HG02759 (cell line): ENCODE measurements at regions not wholly inside any gene's neighbourhood (a gene's known extent, or its start where the extent isn't known, plus 50 kb on each side); places are given as distances from the start of the nearest gene placed in this dataset.

Experiments
- ATAC-seq: cut with Tn5 transposase; IDR thresholded peaks from one replicate; pipeline ENCODE4 v1.9.1; 2021; ENCODE audit warnings: mild to moderate bottlenecking, moderate library complexity; ENCODE audit not compliant: unreplicated experiment

DNA sequence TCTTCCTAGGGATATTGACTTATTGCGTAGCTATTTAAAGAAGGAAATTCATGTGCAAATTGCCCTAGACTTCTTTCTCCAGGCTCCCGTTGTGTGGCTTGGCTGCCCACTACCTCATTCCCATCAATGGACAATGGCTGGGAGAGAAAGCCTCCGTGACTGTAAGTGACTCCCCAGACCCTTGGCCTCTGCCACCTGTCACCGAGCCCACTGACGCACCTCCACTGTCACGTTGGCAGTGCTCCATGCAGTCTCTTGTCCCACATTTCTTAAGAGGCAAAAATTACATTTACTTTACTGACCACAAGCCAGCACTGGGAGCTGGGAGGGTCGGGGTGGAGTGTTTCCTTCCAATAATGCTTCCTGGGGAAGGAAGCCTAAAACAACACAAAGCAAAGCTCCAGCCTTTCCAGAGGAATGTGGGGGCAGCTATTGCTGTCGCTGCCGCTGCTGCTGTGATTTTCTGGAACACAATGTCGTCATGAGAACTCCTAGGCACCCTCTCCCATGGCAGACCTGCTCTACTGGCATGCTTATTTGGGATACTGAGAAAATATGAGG is 89.7 kb upstream of the STEAP1B start:
- no peak for ATAC-seq

- no peak for ATAC-seq
These were observed 88.4 kb upstream of the STEAP1B start for GRCh38 chr7:22588351-22588750.

GRCh38 chr7:22587322-22587721 is 87.3 kb upstream of the STEAP1B start:
- no peak for ATAC-seq

DNA sequence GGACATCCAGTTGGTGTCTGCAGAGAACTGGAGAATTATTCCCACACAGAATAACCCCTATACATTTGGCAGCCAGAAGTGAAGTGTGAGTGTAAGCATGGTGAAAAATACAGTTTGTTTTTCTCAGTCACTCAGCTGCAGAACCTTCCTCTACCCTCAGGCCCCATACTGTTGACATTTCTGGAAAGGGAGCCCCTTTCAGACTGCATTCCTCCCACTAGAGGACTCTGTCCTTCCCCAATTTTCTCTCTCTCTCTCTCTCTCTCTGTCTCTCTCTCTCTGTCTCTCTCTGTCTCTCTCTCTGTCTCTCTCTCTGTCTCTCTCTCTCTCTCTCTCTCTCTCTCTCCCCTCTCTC is 86.8 kb upstream of the STEAP1B start:
- no peak for ATAC-seq

GRCh38 chr7:22586101-22586785 is 86.3 kb upstream of the STEAP1B start:
- ATAC-seq, result no peak

GRCh38 chr7:22584179-22584578 is 84.2 kb upstream of the STEAP1B start:
- ATAC-seq, result no peak

DNA sequence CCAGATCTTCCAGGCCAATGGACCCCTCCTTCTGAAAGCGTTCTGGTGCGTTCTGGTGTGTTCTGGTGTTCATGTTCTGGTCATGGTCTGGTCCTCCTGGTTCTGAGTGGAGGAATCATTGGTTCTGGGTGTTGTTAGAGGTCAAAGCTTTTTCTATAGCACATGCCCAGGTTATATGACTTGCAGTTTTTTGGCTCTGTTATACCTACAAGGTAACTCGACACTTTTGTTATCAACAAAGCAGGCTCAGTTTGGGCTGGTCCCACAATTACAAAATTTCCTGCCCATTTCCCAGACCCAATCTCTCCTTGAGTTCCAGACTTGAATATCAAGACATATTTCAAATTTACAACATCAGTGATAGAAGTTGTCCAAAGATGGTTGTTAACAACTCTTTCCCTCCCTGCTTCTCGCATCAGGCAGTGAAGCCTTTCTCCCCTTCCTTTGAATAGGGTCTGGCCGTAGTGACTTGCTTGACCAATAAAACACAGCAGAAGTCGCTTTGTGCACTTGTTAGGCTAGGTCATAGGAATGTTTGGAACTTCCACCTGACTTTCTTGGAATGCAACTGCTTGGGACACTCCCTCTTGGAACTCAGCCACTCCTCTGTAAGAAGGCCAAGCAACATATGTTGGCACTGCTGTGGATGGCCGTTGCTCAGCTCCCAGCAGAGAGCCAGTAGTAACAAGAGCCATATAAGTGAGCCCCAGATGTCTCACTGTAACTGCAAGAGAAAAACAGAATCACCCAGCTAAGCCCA is 83.1 kb upstream of the STEAP1B start:
- ATAC-seq, result no peak

- no peak for ATAC-seq
These were observed 81.1 kb upstream of the STEAP1B start for GRCh38 chr7:22581099-22581498.

DNA sequence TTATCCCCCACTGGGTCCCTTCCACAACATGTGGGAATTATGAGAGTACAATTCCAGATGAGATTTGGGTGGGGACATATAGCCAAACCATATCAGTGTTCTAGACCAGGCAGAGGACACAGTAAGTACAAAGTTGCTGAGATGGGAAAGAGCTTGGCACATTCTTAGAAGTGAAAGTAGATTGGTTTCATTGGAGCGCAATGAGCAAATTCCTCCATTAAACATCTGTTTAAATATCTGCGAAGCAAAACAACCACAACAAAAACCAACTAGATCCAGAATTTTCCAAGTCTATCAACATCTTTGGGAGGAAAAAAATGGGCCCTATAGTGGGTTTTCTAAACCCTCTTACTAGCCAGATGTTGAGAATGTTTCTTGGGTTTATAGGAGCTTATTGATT is 80.0 kb upstream of the STEAP1B start:
- ATAC-seq, result no peak

GRCh38 chr7:22578007-22578733 is 78.2 kb upstream of the STEAP1B start:
- ATAC-seq, result no peak

GRCh38 chr7:22577470-22578001 is 77.5 kb upstream of the STEAP1B start:
- no peak for ATAC-seq

- ATAC-seq, result no peak
These were observed 76.9 kb upstream of the STEAP1B start for GRCh38 chr7:22576612-22577469.

- ATAC-seq, result no peak
These were observed 74.9 kb upstream of the STEAP1B start for GRCh38 chr7:22574754-22575520.

DNA sequence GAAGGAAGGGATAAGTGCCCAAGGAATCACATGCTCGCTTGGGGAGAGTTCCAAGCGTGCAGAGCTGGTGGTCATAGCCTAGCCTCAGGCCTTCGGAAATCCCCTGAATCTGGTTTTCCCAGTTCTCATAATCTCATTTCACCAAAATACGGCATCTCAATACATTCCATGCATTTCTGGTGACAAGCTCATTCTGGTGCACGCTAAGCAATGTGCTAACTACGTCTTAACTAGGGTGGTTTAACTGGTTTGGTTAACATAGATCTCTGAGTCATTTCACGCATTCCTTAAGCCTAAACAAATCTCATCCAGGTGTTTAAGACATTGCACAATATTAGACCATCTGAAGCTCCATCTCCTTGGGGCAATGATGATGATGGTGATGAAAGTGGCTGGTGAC is 72.9 kb upstream of the STEAP1B start:
- ATAC-seq, result no peak

DNA sequence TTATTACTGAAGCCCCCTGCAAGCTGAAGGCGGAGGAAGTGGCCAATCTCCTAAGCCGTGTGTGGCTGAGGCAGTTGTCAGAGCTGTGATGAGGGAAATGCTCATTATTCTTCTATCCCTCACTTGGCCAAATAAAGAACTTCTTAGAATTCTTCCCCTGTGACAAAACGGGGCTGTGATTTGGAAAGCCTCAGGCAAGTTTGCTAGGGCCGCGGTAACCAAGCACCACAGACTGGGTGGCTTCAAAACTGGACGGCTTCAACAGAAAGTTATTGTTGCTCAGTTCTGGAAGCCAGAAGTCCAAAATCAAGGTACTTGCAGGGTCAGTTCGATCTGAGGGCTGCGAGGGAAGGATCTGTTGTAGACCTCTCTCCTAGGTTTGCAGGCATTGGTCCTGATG is 72.3 kb upstream of the STEAP1B start:
- ATAC-seq, result no peak

- ATAC-seq, result no peak
These were observed 71.8 kb upstream of the STEAP1B start for GRCh38 chr7:22571766-22572165.

DNA sequence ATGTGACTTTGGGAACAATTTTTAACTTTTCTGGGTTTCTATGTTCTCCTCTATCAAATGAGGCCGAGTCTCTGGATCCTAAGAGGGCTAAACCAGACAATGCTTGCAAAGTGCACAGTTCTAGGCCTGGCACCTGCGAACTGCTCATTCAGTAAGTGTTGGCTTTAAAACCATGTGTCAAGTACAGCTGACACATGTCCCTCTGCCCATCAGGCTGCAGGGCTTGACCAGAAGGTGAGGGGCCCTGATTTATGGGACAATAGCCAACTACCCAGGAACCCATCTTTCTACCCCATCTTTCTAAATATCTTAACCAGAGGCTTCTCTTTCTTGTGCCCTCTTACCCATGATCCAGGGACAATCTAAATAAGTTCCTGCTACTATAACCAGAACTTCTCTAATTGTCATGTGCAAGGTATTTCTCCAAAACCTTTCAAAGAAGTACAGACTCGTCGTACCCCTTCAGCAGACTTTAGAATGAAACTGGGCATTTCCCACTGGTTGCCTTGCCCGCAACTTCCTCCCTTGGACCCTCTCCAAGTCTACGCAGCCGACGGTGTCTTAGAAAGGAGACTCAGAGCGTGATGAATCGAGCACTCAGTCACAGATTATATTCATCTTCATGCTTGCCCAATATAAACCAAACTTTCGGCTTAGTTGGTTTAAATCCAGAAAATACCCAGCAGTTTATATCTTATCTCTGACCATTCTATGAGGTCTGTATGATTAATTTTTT is 69.8 kb upstream of the STEAP1B start:
- no peak for ATAC-seq

DNA sequence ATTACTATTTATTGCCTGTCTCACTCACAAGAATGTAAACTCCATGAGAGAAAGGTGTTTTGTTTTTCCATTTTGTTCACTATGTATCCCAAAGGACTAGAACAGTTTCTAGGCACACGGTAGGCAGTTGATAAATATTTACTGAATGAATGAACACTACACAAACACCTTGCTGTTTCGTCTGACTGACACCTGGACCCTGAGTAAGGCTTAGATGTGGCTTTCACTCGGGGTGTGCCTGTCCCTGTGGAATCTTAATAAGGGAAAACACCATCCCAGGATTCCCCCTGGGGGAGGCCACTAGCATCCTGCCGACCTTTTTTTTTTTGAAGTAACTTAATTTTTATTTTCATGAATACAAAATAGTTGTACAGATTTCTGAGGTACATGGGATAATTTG is 66.6 kb upstream of the STEAP1B start:
- no peak for ATAC-seq

DNA sequence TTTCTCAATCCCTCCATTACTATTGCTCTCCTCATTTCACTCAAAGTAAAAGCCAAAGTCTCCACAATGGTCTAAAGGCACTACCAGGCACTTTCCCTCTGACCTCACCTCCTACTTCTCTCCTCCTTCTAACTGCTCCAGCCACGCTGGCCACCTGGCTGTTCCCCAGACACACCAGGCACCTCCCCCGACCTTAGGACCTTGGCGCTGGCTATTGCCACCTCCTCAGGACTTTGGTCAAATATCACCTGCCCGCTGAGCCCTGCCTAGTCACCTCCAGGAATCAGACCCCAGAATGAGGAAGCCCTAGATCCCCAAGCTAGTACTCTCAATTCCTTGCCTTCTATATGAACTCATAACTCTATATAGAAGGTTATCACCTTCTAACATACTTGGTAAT is 66.2 kb upstream of the STEAP1B start:
- no peak for ATAC-seq
